Gastroesophageal sphincter (tissue), 4 donors: ENCODE measurements at regions not wholly inside any gene's neighbourhood (a gene's known extent, or its start where the extent isn't known, plus 50 kb on each side); places are given as distances from the start of the nearest gene placed in this dataset.

ENCODE experiments used
- ATAC-seq: fragments of 150-250 bp; one replicate; pipeline ENCODE4 v1.9.1; 2016; ENCODE audit warnings: mild to moderate bottlenecking, moderate library complexity
- H3K27ac ChIP-seq, 4 donors: fragments of 200-600 bp; sonication (generic) in 3 of 4; 1 replicate in 3 of 4; 2 replicates in 1 of 4; pipeline ENCODE4 v1.5.1; 2016 to 2019
- H3K27me3 ChIP-seq: fragments of 200-600 bp; sonication (generic); one replicate; pipeline ENCODE4 v1.5.1; 2019
- H3K36me3 ChIP-seq, 2 donors: fragments of 200-600 bp; sonication (generic); one replicate each; pipeline ENCODE4 v1.5.1; 2019; ENCODE audit warnings: control low read depth in 1 of 2
- H3K4me1 ChIP-seq, 3 donors: fragments of 200-600 bp; sonication (generic); 1 replicate in 2 of 3; 2 replicates in 1 of 3; pipeline ENCODE4 v1.5.1; 2016 to 2019; ENCODE audit warnings: control low read depth in 2 of 3
- H3K4me3 ChIP-seq, 2 donors: fragments of 200-600 bp; sonication (generic); one replicate each; pipeline ENCODE4 v1.5.1; 2019; ENCODE audit warnings: mild to moderate bottlenecking in 1 of 2, moderate library complexity in 1 of 2
- H3K9me3 ChIP-seq, 3 donors: fragments of 200-600 bp; sonication (generic); one replicate each; pipeline ENCODE4 v1.5.1; 2017 to 2019; ENCODE audit warnings: control low read depth in 2 of 3
- EP300 ChIP-seq: sonication (generic); formaldehyde crosslinking; IDR thresholded peaks from one replicate; pipeline ENCODE4 v1.6.1; 2017; ENCODE audit warnings: antibody characterized with exemption, mild to moderate bottlenecking
- POLR2A ChIP-seq, 2 donors: fragments of 450-650 bp; IDR thresholded peaks; one replicate each; pipeline ENCODE4 v1.6.1; 2017; ENCODE audit warnings: antibody characterized with exemption in 2 of 2, mild to moderate bottlenecking in 2 of 2, moderate library complexity in 1 of 2
- POLR2AphosphoS5 ChIP-seq: sonication (generic); formaldehyde crosslinking; IDR thresholded peaks from one replicate; pipeline ENCODE4 v1.6.1; 2017; ENCODE audit warnings: antibody characterized with exemption
- WGBS, 2 donors: methylation state at CpG; one replicate each; pipeline ENCODE4 v1.1.5; 2018; ENCODE audit warnings: low coverage in 1 of 2; 5-methylcytosine and 5-hydroxymethylcytosine counted together
- TF ChIP-seq, protein P1 (sequence below), 4 experiments: fragments of 200-600 bp in 2 of 4; fragments of 450-650 bp in 2 of 4; sonication (generic) in 1 of 4; IDR thresholded peaks; one replicate each; pipeline ENCODE4 v1.5.1; 2017 to 2019; ENCODE audit warnings: antibody characterized with exemption in 4 of 4, mild to moderate bottlenecking in 2 of 4, moderate library complexity in 2 of 4

DNA sequence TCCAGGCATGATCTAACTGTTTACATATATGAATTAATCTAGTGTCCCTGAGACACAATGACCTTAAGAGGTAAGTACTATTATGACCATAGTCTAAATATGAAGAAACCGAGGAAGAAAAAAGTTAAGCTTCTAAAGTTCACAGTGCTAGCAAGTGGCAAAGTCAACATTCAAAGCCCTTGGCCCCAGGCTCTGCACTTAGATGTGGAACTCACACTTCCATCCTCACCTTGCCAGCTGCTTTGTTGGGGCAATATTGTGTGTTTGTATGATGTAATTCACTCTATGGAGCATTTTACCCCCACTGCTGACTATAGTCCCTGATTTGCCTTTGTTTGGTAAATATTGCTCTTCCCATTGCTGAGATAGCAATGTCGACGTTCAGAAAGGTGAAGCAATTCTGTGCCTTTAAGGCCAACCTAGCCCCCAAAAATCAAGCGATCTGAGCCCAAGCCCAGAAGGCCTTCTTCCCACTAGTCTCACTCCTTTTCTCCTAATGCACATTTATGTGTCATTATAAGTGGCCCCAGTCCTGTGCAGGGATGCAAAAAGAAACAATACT is 487.6 kb upstream of the ZMIZ1 start:
- H3K36me3 ChIP-seq = no peaks in the 10 kb centered on the region
- no peak overlapping the region for H3K4me3 ChIP-seq
- WGBS, 2 donors = 86 to 93% methylated on average over 2 to 4 of the region's 4 CpGs
- no peak overlapping the region for H3K27ac ChIP-seq
- no peak for ATAC-seq
- H3K9me3 ChIP-seq = no peaks in the 10 kb centered on the region
- TF ChIP-seq EP300 = no peak
- TF ChIP-seq POLR2A (IDR thresholded peaks at IDR 0.05) = no peak
- no peak for TF ChIP-seq POLR2AphosphoS5
- TF ChIP-seq, protein P1, sequence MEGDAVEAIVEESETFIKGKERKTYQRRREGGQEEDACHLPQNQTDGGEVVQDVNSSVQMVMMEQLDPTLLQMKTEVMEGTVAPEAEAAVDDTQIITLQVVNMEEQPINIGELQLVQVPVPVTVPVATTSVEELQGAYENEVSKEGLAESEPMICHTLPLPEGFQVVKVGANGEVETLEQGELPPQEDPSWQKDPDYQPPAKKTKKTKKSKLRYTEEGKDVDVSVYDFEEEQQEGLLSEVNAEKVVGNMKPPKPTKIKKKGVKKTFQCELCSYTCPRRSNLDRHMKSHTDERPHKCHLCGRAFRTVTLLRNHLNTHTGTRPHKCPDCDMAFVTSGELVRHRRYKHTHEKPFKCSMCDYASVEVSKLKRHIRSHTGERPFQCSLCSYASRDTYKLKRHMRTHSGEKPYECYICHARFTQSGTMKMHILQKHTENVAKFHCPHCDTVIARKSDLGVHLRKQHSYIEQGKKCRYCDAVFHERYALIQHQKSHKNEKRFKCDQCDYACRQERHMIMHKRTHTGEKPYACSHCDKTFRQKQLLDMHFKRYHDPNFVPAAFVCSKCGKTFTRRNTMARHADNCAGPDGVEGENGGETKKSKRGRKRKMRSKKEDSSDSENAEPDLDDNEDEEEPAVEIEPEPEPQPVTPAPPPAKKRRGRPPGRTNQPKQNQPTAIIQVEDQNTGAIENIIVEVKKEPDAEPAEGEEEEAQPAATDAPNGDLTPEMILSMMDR (IDR thresholded peaks at IDR 0.05) = no peak
- H3K27me3 ChIP-seq = no peaks in the 10 kb centered on the region
- peaks cover 0 to 14% (median 0%) of the 10 kb centered on the region in 3 donors for H3K4me1 ChIP-seq

- Histone ChIP-seq H3K4me1 (peaks cover 0 to 16% (median 0%) of the 10 kb centered on the region in 3 donors), H3K9me3 (no peaks in the 10 kb centered on the region), H3K36me3 (no peaks in the 10 kb centered on the region), H3K27me3 (no peaks in the 10 kb centered on the region), H3K4me3 (no peak overlapping the region), H3K27ac (no peak overlapping the region)
- TF ChIP-seq, protein P1 (IDR thresholded peaks at IDR 0.05) = no peak
- TF ChIP-seq POLR2A (IDR thresholded peaks at IDR 0.05) (no peak), EP300 (no peak), POLR2AphosphoS5 (no peak)
- ATAC-seq = no peak
Measured at GRCh38 chr10:78582540-78582939, 486.2 kb upstream of the ZMIZ1 start.

DNA sequence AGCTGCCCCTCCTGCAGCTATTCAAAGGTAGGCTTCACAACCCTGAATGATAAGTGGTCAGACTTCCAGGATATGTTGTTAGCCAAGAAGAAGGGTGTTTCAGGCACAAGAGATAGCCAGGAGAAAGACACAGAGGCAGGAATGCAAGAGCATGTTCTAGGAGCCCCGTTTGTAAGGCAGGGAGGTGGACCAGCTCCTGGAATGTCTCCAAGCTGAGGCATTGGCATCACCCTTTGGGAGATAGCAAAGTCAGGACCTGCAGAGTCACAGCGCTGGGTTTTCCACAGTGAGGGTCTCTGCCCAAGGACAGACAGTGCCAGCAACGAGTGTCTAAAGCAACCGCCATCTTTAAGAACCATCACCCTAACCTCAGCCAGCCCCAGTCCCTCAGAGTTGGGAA is 484.5 kb upstream of the ZMIZ1 start:
- Histone ChIP-seq H3K9me3 (no peaks in the 10 kb centered on the region), H3K4me1 (peaks cover 0 to 23% (median 0%) of the 10 kb centered on the region in 3 donors), H3K4me3 (no peak overlapping the region), H3K27me3 (no peaks in the 10 kb centered on the region), H3K36me3 (no peaks in the 10 kb centered on the region), H3K27ac (no peak overlapping the region)
- TF ChIP-seq, protein P1 (IDR thresholded peaks at IDR 0.05) = no peak
- TF ChIP-seq POLR2AphosphoS5 = no peak
- no peak for TF ChIP-seq EP300
- no peak for ATAC-seq
- WGBS, 2 donors = 71% methylated on average over 4 of the region's 4 CpGs; no CpG with 5 or more reads in 1 of the 2 donors

DNA sequence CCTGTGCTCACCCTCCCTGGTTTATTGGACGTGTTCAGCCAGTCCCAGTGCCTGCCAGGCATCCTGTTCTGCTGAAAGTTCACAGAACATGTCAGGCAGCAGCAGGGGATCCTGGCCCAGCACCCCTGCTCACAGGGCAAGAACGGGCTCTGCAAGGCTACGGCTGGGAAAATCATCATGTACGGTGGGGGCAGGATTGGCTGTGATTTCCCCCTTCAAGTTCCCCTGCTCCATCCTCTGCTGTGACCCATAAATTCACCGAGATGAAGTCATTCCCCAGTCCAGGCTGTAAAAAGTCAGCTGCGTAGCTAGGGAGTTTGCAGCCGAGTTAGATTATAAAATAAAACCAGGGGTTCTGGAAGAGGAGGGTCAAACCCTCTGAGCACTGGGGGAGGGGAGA is 484.1 kb upstream of the ZMIZ1 start:
- Histone ChIP-seq H3K9me3 (no peaks in the 10 kb centered on the region), H3K27me3 (no peaks in the 10 kb centered on the region), H3K27ac (no peak overlapping the region), H3K36me3 (no peaks in the 10 kb centered on the region), H3K4me3 (no peak overlapping the region), H3K4me1 (peaks cover 0 to 19% (median 0%) of the 10 kb centered on the region in 3 donors)
- TF ChIP-seq POLR2A (IDR thresholded peaks at IDR 0.05) (no peak), POLR2AphosphoS5 (no peak), EP300 (no peak)
- TF ChIP-seq, protein P1 (IDR thresholded peaks at IDR 0.05) = no peak
- 41% methylated on average over 3 of the region's 7 CpGs; no CpG with 5 or more reads in 1 of the 2 donors for WGBS, 2 donors
- ATAC-seq = no peak

DNA sequence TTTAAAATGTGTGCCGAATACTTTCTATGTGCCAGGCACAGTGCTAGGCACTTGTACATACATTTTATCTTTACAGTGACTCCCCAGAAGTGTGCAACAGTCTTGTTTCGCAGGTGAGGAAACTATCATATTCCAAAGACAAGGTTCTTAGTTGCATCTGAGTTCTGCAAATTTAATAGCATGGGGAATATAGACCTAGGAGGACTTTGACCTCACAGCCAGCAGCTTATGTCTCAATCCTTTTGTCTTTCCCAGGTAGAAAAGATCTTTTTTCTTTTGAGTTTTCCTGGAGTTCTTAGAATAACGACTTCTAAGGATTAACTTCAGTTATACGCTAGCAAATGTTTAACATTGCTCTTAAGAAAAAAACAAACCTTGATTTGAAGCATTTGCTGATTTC is 482.8 kb upstream of the ZMIZ1 start:
- no peak overlapping the region for H3K27ac ChIP-seq

More for the DNA sequence above, 482.8 kb upstream of the ZMIZ1 start:
- Histone ChIP-seq H3K4me1 (peaks cover 0 to 13% (median 0%) of the 10 kb centered on the region in 3 donors), H3K27me3 (no peaks in the 10 kb centered on the region), H3K9me3 (no peaks in the 10 kb centered on the region), H3K4me3 (no peak overlapping the region), H3K36me3 (no peaks in the 10 kb centered on the region)
- no peak for ATAC-seq
- WGBS, 2 donors = 90 to 96% methylated on average over 3 to 4 of the region's 4 CpGs
- TF ChIP-seq POLR2AphosphoS5 (no peak), POLR2A (IDR thresholded peaks at IDR 0.05) (no peak), EP300 (no peak)
- TF ChIP-seq, protein P1 (IDR thresholded peaks at IDR 0.05) = no peak
